Suprapubic skin (tissue), 4 donors: ENCODE measurements at regions not wholly inside any gene's neighbourhood (a gene's known extent, or its start where the extent isn't known, plus 50 kb on each side); places are given as distances from the start of the nearest gene placed in this dataset.

Experiments
- DNase-seq, 2 donors: peaks; one replicate each; pipeline ENCODE4 v3.0.0-alpha.2; 2019; ENCODE audit warnings: low spot score in 2 of 2
- H3K27ac ChIP-seq: fragments of 200-600 bp; sonication (generic); one replicate; pipeline ENCODE4 v1.5.1; 2019
- H3K27me3 ChIP-seq: fragments of 200-600 bp; sonication (generic); one replicate; pipeline ENCODE4 v1.5.1; 2019
- H3K36me3 ChIP-seq: fragments of 200-600 bp; sonication (generic); one replicate; pipeline ENCODE4 v1.5.1; 2019
- H3K4me1 ChIP-seq: fragments of 200-600 bp; sonication (generic); one replicate; pipeline ENCODE4 v1.5.1; 2019
- H3K4me3 ChIP-seq: fragments of 200-600 bp; sonication (generic); one replicate; pipeline ENCODE4 v1.5.1; 2019; ENCODE audit warnings: mild to moderate bottlenecking
- H3K9me3 ChIP-seq: fragments of 200-600 bp; sonication (generic); one replicate; pipeline ENCODE4 v1.5.1; 2019
- EP300 ChIP-seq: sonication (generic); formaldehyde crosslinking; IDR thresholded peaks from one replicate; pipeline ENCODE4 v1.6.1; 2017; ENCODE audit warnings: antibody characterized with exemption
- POLR2A ChIP-seq, 2 donors: fragments of 450-650 bp; IDR thresholded peaks; one replicate each; pipeline ENCODE4 v1.6.1; 2017; ENCODE audit warnings: antibody characterized with exemption in 2 of 2, mild to moderate bottlenecking in 2 of 2, moderate library complexity in 2 of 2
- POLR2AphosphoS5 ChIP-seq, 3 donors: sonication (generic); formaldehyde crosslinking; IDR thresholded peaks; one replicate each; pipeline ENCODE4 v1.6.1; 2017; ENCODE audit warnings: antibody characterized with exemption in 3 of 3
- WGBS: methylation state at CpG from one replicate; pipeline ENCODE4 v1.1.5; 2018; 5-methylcytosine and 5-hydroxymethylcytosine counted together
- TF ChIP-seq, protein P1 (sequence below), 2 donors: fragments of 200-600 bp in 1 of 2; fragments of 450-650 bp in 1 of 2; sonication (generic) in 1 of 2; IDR thresholded peaks; one replicate each; pipeline ENCODE4 v1.5.1; 2016 to 2019; ENCODE audit warnings: antibody characterized with exemption in 2 of 2, mild to moderate bottlenecking in 1 of 2, moderate library complexity in 1 of 2

DNA sequence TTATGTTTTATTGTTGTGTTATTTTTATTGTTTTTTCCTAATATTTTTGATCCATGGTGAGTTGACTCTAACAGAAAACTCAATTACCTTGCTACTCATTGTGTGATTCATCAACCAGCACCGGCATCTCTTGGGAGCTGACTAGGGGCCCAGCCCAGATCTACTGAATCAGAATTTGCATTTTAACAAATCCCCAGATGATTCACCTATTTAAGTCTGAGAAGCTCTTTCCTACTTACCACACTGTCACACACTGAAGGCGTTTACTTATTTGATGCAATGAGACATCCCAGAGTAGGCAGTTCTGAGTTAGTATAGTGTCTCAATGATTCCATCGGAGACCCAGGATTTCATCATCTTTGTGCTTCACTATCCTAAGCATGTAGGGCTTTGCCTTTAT is 416.6 kb downstream of the RWDD3 start:
- TF ChIP-seq, protein P1, sequence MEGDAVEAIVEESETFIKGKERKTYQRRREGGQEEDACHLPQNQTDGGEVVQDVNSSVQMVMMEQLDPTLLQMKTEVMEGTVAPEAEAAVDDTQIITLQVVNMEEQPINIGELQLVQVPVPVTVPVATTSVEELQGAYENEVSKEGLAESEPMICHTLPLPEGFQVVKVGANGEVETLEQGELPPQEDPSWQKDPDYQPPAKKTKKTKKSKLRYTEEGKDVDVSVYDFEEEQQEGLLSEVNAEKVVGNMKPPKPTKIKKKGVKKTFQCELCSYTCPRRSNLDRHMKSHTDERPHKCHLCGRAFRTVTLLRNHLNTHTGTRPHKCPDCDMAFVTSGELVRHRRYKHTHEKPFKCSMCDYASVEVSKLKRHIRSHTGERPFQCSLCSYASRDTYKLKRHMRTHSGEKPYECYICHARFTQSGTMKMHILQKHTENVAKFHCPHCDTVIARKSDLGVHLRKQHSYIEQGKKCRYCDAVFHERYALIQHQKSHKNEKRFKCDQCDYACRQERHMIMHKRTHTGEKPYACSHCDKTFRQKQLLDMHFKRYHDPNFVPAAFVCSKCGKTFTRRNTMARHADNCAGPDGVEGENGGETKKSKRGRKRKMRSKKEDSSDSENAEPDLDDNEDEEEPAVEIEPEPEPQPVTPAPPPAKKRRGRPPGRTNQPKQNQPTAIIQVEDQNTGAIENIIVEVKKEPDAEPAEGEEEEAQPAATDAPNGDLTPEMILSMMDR (IDR thresholded peaks at IDR 0.05), result no peak
- TF ChIP-seq POLR2A (IDR thresholded peaks at IDR 0.05) (no peak), EP300 (no peak), POLR2AphosphoS5 (IDR thresholded peaks at IDR 0.05) (no peak)
- H3K4me1 ChIP-seq, result no peaks in the 10 kb centered on the region
- 65% methylated on average over 3 of the region's 3 CpGs for WGBS
- H3K36me3 ChIP-seq, result no peaks in the 10 kb centered on the region
- H3K27ac ChIP-seq, result no peak overlapping the region
- H3K4me3 ChIP-seq, result no peak overlapping the region
- H3K9me3 ChIP-seq, result no peaks in the 10 kb centered on the region
- no peaks in the 10 kb centered on the region for H3K27me3 ChIP-seq
- no peak for DNase-seq

DNA sequence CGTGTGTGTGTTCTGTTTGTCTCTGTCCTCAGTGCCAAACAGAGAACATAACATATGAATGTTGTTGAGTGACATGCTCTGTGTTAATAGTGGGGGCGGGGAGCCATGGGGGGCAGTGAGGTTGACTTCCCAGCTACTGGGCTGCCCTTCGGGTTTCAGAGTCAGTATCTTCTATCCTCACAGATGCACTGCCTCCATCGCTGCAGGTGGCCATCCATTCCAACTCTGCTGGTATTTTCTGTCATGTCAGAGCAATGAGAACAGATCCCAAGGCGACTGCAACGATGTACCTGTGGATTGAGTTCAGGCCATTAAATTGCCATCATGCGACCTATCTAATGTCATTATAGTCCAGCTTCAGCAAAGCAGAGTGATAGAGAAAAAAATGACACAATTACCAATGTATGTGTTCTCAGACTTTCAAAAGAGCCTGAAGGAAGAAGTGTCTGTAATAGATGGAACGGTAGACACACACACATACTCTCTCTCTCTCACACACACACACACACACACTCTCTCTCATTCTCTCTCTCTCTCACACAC is 418.5 kb downstream of the RWDD3 start:
- Histone ChIP-seq H3K9me3 (no peaks in the 10 kb centered on the region), H3K4me1 (no peaks in the 10 kb centered on the region), H3K4me3 (no peak overlapping the region), H3K27ac (no peak overlapping the region), H3K36me3 (no peaks in the 10 kb centered on the region), H3K27me3 (no peaks in the 10 kb centered on the region)
- TF ChIP-seq, protein P1 (IDR thresholded peaks at IDR 0.05), result no peak
- TF ChIP-seq EP300 (no peak), POLR2A (IDR thresholded peaks at IDR 0.05) (no peak), POLR2AphosphoS5 (IDR thresholded peaks at IDR 0.05) (no peak)
- no peak for DNase-seq
- WGBS, result 75% methylated on average over 8 of the region's 8 CpGs

DNA sequence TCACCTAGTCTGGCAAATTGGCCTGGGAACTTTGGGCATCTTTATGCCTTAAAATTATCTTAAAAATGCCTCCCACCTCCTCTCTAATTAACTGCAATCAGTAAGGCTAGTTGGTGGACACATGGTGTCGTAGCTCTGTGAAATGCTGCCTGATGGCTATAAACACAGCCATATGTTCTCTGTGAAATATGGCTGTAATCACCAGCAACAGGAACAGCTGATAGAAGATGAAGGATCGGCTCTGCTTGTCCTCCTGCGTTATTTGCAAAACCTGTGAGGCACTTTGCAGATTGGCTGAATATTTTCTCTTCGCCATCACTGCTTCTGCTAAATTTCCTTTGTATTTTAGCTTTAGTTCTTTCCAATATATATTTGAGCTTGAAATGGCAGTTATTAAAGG is 419.6 kb downstream of the RWDD3 start:
- TF ChIP-seq, protein P1 (IDR thresholded peaks at IDR 0.05), result no peak
- TF ChIP-seq POLR2A (IDR thresholded peaks at IDR 0.05), result no peak
- WGBS, result 48% methylated on average over 4 of the region's 4 CpGs
- Histone ChIP-seq H3K27ac (no peak overlapping the region), H3K4me3 (no peak overlapping the region), H3K36me3 (no peaks in the 10 kb centered on the region), H3K9me3 (no peaks in the 10 kb centered on the region), H3K4me1 (no peaks in the 10 kb centered on the region), H3K27me3 (no peaks in the 10 kb centered on the region)
- no peak for DNase-seq

DNA sequence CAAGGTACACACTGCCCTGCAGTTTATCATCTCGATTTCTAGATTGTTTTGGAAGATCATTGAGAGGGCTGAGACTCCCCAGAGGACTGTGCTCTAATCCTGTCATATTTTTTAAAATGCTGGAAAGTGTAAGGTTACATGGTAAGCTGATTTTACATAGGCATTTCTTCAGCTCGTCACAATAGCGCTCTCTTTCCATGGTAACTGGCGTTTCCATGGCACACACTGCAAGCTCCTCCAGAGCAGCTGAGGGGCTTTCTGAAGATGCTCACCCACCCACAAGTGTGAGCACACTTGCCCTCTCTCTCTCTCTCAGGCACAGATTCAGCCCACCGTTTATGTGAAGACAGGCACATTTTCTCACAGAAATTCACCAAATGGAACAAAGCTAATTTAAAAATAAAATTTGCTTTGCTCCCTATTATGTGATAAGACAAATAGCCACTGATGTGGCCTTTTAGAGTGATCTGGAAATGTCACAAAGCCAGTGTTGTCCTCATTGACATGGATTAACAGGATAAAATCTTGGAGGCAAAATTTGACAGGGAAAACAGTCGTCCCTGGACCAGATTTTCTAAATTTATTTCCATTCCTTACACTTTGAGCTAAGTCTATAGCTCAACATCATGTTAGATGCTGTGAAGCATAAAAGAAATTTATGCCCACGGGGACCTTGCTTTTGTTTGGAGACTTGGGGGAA is 421.5 kb downstream of the RWDD3 start:
- DNase-seq, result no peak
- Histone ChIP-seq H3K36me3 (no peaks in the 10 kb centered on the region), H3K4me1 (no peaks in the 10 kb centered on the region), H3K27ac (no peak overlapping the region), H3K4me3 (no peak overlapping the region), H3K27me3 (no peaks in the 10 kb centered on the region), H3K9me3 (no peaks in the 10 kb centered on the region)
- TF ChIP-seq EP300 (no peak), POLR2AphosphoS5 (IDR thresholded peaks at IDR 0.05) (no peak), POLR2A (IDR thresholded peaks at IDR 0.05) (no peak)
- TF ChIP-seq, protein P1 (IDR thresholded peaks at IDR 0.05), result no peak
- WGBS, result 73% methylated on average over 7 of the region's 7 CpGs

DNA sequence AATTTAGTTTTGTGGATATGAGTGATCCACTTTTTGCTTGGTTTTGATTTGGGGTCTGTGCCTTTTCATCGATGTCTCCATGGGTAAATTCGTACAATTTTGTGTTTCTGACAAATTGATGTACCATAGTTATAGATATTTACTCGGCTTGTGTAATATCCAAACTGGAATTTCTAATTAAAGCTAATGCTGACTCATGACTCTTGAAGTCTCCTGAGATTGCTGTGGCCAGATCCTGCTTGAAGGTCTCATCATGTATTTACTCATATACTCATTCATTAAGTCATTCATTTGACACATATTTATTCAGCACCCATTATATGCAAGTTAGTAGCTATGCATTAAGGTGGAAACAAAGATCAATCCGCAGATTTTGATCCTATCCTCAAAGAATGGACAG is 423.2 kb downstream of the RWDD3 start:
- no peak for TF ChIP-seq EP300
- TF ChIP-seq, protein P1 (IDR thresholded peaks at IDR 0.05), result no peak
- no peak for TF ChIP-seq POLR2A (IDR thresholded peaks at IDR 0.05)
- no peaks in the 10 kb centered on the region for H3K9me3 ChIP-seq
- H3K4me1 ChIP-seq, result no peaks in the 10 kb centered on the region
- H3K36me3 ChIP-seq, result no peaks in the 10 kb centered on the region
- DNase-seq, result no peak
- H3K4me3 ChIP-seq, result no peak overlapping the region
- no peak overlapping the region for H3K27ac ChIP-seq
- 84% methylated on average over 4 of the region's 4 CpGs for WGBS
- H3K27me3 ChIP-seq, result no peaks in the 10 kb centered on the region
